T-helper 1 cell treated with Interleukin-12 subunit alpha and Interleukin-12 subunit beta and Interleukin-4 antibody, amounts not matched to agents 30 μg/mL and 1 μg/mL, for 36 hours (primary cell): ENCODE measurements at regions not wholly inside any gene's neighbourhood (a gene's known extent, or its start where the extent isn't known, plus 50 kb on each side); places are given as distances from the start of the nearest gene placed in this dataset.

ENCODE experiments used
- H3K27ac Mint-ChIP-seq: one replicate; pipeline ENCODE4 v1.8.0; 2021; ENCODE audit warnings: mild to moderate bottlenecking, mixed read lengths
- H3K27me3 Mint-ChIP-seq: one replicate; pipeline ENCODE4 v1.8.0; 2021; ENCODE audit warnings: low read depth, mixed read lengths
- H3K36me3 Mint-ChIP-seq: one replicate; pipeline ENCODE4 v1.8.0; 2021; ENCODE audit warnings: low read depth, mixed read lengths
- H3K4me1 Mint-ChIP-seq: one replicate; pipeline ENCODE4 v1.8.0; 2021; ENCODE audit warnings: low read depth, mixed read lengths
- H3K4me3 Mint-ChIP-seq: one replicate; pipeline ENCODE4 v1.8.0; 2021; ENCODE audit warnings: mild to moderate bottlenecking, moderate library complexity, mixed read lengths
- H3K9me3 Mint-ChIP-seq: one replicate; pipeline ENCODE4 v1.8.0; 2021; ENCODE audit warnings: mixed read lengths

GRCh38 chr16:65522412-65522811 is 400.5 kb upstream of the CDH11 start:
- no peak overlapping the region for H3K27ac Mint-ChIP-seq
- H3K4me3 Mint-ChIP-seq, result no peak overlapping the region
- H3K36me3 Mint-ChIP-seq, result no peaks in the 10 kb centered on the region
- H3K27me3 Mint-ChIP-seq, result no peaks in the 10 kb centered on the region
- H3K4me1 Mint-ChIP-seq, result no peaks in the 10 kb centered on the region
- no peaks in the 10 kb centered on the region for H3K9me3 Mint-ChIP-seq

- H3K9me3 Mint-ChIP-seq, result no peaks in the 10 kb centered on the region
- no peaks in the 10 kb centered on the region for H3K4me1 Mint-ChIP-seq
- H3K27me3 Mint-ChIP-seq, result no peaks in the 10 kb centered on the region
- H3K36me3 Mint-ChIP-seq, result no peaks in the 10 kb centered on the region
- H3K27ac Mint-ChIP-seq, result no peak overlapping the region
- no peak overlapping the region for H3K4me3 Mint-ChIP-seq
Measured at GRCh38 chr16:65521633-65522328, 399.9 kb upstream of the CDH11 start.

- Mint-ChIP-seq H3K4me3 (no peak overlapping the region), H3K27ac (no peak overlapping the region), H3K36me3 (no peaks in the 10 kb centered on the region), H3K9me3 (no peaks in the 10 kb centered on the region), H3K4me1 (no peaks in the 10 kb centered on the region), H3K27me3 (no peaks in the 10 kb centered on the region)
Measured at GRCh38 chr16:65519402-65519801, 397.5 kb upstream of the CDH11 start.

DNA sequence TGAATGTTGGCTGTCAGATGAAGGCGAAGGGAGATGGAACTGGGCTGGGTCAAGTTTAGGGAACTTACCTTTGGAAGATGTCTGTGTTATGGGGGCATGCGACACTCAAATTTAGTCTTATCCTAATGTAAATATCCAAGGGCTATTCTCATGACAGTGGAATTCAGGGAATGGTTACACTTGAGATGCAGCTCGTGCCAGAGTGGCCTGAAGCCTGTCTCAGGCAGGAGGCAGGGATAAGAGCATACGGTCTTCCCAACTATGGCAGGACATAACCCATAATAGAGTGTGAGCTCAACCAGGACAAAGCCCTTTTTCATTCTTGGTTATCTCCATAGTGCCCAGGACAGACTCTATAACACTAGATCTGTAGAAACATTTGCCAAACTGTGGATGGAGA is 393.3 kb upstream of the CDH11 start:
- no peaks in the 10 kb centered on the region for H3K27me3 Mint-ChIP-seq
- H3K36me3 Mint-ChIP-seq, result no peaks in the 10 kb centered on the region
- H3K27ac Mint-ChIP-seq, result no peak overlapping the region
- H3K4me3 Mint-ChIP-seq, result no peak overlapping the region
- H3K4me1 Mint-ChIP-seq, result no peaks in the 10 kb centered on the region
- peaks cover 4% of the 10 kb centered on the region for H3K9me3 Mint-ChIP-seq

GRCh38 chr16:65510850-65511249 is 389.0 kb upstream of the CDH11 start:
- Mint-ChIP-seq H3K9me3 (peaks cover 23% of the 10 kb centered on the region), H3K4me3 (no peak overlapping the region), H3K4me1 (no peaks in the 10 kb centered on the region), H3K36me3 (no peaks in the 10 kb centered on the region), H3K27ac (no peak overlapping the region), H3K27me3 (no peaks in the 10 kb centered on the region)

DNA sequence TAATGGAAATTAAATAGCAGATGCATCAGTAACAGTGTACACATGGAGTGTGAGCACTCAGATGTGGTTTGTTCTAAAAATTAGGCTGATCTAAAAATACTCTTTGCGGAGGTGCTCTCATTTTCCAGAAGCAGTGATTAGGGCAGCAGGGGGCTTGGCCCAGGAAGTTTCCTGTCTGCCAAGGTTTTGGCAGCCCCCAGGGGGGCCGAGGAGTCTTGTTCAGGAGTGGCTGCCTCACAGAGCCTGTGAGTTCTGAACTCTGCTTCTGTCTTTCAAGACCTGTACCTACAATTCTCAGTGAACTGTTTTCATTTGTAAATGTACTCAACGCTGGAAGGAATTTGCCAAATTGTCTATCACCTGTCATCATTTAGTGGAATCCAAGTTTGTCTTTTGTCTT is 388.4 kb upstream of the CDH11 start:
- Mint-ChIP-seq H3K27me3 (no peaks in the 10 kb centered on the region), H3K4me3 (no peak overlapping the region), H3K4me1 (no peaks in the 10 kb centered on the region), H3K9me3 (peaks cover 23% of the 10 kb centered on the region), H3K36me3 (no peaks in the 10 kb centered on the region), H3K27ac (no peak overlapping the region)

DNA sequence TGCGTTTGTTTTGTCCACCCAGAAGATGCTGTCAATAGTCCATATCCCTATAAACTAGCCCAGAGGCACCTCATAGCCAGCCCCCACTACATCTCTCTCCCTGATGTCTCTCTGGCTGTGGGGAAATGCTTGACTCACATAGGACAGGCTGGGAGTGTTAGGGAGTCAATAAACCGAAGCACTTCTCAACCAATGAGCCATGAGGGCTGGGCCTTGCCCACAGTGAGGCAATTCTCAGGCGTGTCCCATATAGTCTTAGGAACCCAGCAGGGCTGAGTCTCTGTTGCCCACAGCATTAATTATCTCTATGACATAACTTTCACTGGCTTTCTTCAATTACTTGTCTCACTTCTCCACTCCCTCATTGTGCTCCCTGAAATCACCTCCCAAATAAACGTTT is 387.3 kb upstream of the CDH11 start:
- Mint-ChIP-seq H3K4me3 (no peak overlapping the region), H3K27me3 (no peaks in the 10 kb centered on the region), H3K36me3 (no peaks in the 10 kb centered on the region), H3K27ac (no peak overlapping the region), H3K9me3 (peaks cover 23% of the 10 kb centered on the region), H3K4me1 (no peaks in the 10 kb centered on the region)

DNA sequence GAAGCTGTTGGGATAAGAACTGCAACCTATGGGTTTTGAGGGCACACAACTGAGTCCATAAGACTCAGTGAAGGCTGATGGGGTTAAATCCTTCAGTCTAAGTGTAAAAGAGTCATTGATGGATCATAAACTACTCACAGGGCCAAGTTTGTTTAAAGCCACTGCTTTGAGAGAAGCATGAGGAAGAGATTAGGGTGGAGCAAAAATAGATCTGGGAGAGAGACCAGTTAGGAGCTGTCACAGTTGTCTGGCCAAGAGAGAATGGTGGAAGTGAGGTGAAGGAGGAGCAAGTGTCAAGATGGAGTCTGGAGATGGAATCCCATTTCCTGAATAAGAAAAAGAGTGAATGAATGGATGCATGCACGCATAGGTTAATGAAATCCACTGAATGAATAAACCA is 379.1 kb upstream of the CDH11 start:
- H3K36me3 Mint-ChIP-seq, result no peaks in the 10 kb centered on the region
- no peak overlapping the region for H3K4me3 Mint-ChIP-seq
- H3K4me1 Mint-ChIP-seq, result no peaks in the 10 kb centered on the region
- H3K9me3 Mint-ChIP-seq, result no peaks in the 10 kb centered on the region
- no peaks in the 10 kb centered on the region for H3K27me3 Mint-ChIP-seq
- no peak overlapping the region for H3K27ac Mint-ChIP-seq

DNA sequence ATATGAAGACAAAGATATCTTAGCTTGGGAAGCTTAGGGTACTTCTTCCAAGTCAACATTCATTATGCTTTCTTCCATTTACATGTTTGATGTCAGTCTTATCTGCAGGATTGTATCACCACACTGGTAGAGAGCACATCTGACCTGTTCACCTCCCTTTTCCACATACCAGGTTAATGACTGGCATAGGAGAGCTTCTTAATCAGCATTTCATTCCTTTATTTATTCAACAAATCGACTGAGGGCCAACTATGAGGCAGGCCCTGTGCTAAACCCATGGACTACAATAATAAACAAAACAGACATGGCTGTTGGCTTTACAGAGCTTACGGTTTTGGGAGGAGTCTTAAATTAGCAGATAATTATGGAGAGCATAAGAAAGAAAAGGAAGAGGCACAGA is 378.1 kb upstream of the CDH11 start:
- Mint-ChIP-seq H3K36me3 (no peaks in the 10 kb centered on the region), H3K4me3 (no peak overlapping the region), H3K4me1 (no peaks in the 10 kb centered on the region), H3K9me3 (no peaks in the 10 kb centered on the region), H3K27me3 (no peaks in the 10 kb centered on the region), H3K27ac (no peak overlapping the region)

DNA sequence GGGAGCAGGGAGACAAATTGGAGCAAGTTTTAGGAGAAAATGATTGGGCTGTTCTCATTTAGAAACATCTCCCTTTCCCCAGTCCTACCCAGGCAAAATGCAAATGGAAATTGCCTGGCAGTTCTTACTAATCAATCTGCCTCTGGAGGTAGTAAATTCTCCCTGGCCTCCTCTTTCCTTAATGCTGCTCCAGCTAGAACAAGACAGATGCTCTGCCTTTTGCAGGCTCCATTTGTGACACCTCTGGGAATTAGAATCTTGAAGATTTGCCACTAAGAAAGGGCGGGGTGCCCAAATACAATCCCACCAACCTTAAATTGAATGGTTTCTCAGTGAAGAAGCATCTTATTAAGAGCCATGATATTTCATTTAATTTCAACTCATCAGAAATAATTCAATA is 377.7 kb upstream of the CDH11 start:
- Mint-ChIP-seq H3K36me3 (no peaks in the 10 kb centered on the region), H3K27me3 (no peaks in the 10 kb centered on the region), H3K4me1 (no peaks in the 10 kb centered on the region), H3K4me3 (no peak overlapping the region), H3K9me3 (no peaks in the 10 kb centered on the region), H3K27ac (no peak overlapping the region)

- Mint-ChIP-seq H3K27me3 (no peaks in the 10 kb centered on the region), H3K4me3 (no peak overlapping the region), H3K36me3 (no peaks in the 10 kb centered on the region), H3K9me3 (no peaks in the 10 kb centered on the region), H3K27ac (no peak overlapping the region), H3K4me1 (no peaks in the 10 kb centered on the region)
Measured at GRCh38 chr16:65497571-65497970, 375.7 kb upstream of the CDH11 start.

GRCh38 chr16:65495106-65495505 is 373.2 kb upstream of the CDH11 start:
- Mint-ChIP-seq H3K4me1 (no peaks in the 10 kb centered on the region), H3K36me3 (no peaks in the 10 kb centered on the region), H3K9me3 (peaks cover 4% of the 10 kb centered on the region), H3K27ac (no peak overlapping the region), H3K4me3 (no peak overlapping the region), H3K27me3 (no peaks in the 10 kb centered on the region)

- Mint-ChIP-seq H3K4me3 (no peak overlapping the region), H3K9me3 (peaks cover 4% of the 10 kb centered on the region), H3K36me3 (no peaks in the 10 kb centered on the region), H3K27me3 (no peaks in the 10 kb centered on the region), H3K27ac (no peak overlapping the region), H3K4me1 (no peaks in the 10 kb centered on the region)
Measured at GRCh38 chr16:65494609-65495008, 372.7 kb upstream of the CDH11 start.

DNA sequence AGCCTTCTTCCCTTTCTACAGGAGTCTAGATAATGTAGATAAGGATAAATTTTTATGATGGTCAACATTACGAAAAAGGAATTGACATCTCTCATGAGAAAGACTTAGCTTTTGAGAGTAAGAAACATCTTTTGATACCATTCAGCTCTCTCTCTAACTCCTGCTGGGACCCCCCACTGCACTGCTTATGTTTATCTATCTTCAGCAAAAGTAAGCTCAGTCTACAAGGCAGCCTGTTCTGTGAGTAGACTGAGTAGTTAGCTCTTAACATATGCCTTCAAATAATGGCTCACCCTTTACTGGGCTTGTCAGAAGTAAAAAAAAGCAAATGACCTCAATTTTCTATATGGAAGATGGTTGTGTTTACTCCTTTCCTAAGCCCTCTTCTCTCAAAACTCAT is 372.2 kb upstream of the CDH11 start:
- H3K27me3 Mint-ChIP-seq, result no peaks in the 10 kb centered on the region
- H3K27ac Mint-ChIP-seq, result no peak overlapping the region
- no peaks in the 10 kb centered on the region for H3K4me1 Mint-ChIP-seq
- no peaks in the 10 kb centered on the region for H3K36me3 Mint-ChIP-seq
- peaks cover 4% of the 10 kb centered on the region for H3K9me3 Mint-ChIP-seq
- H3K4me3 Mint-ChIP-seq, result no peak overlapping the region

- Mint-ChIP-seq H3K27ac (no peak overlapping the region), H3K4me3 (no peak overlapping the region), H3K27me3 (no peaks in the 10 kb centered on the region), H3K4me1 (no peaks in the 10 kb centered on the region), H3K36me3 (no peaks in the 10 kb centered on the region), H3K9me3 (peaks cover 7% of the 10 kb centered on the region)
Measured at GRCh38 chr16:65490286-65490685, 368.4 kb upstream of the CDH11 start.

- no peaks in the 10 kb centered on the region for H3K27me3 Mint-ChIP-seq
- H3K4me1 Mint-ChIP-seq, result no peaks in the 10 kb centered on the region
- H3K4me3 Mint-ChIP-seq, result no peak overlapping the region
- H3K27ac Mint-ChIP-seq, result no peak overlapping the region
- H3K9me3 Mint-ChIP-seq, result peaks cover 7% of the 10 kb centered on the region
- no peaks in the 10 kb centered on the region for H3K36me3 Mint-ChIP-seq
Measured at GRCh38 chr16:65489531-65490023, 367.7 kb upstream of the CDH11 start.
